ENCODE measurements at regions not wholly inside any gene's neighbourhood (a gene's known extent, or its start where the extent isn't known, plus 50 kb on each side); places are given as distances from the start of the nearest gene placed in this dataset.

DNA sequence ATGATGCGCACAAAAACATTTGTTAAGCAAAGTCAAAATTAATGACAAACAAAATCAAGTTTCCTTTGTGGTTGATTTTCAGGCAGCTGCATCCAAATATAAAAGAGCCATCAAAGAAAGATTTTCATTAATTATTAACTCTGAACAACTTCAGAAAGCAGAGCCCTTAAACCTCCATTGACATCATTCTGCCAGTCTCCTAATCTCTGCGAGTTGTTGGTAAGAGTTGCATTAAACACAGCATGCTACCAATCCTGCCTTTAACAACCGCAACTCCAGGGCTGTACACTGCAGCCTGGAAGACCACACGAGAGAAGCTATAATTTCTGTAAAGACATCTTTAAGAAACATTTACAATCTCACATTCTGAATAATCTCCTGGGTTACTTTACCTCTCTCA is 204.6 kb downstream of the NR2F2 start:
- no peak for TF ChIP-seq EZH2phosphoT487 (IDR thresholded peaks at IDR 0.05; ENCODE audit: borderline replicate concordance, low read length)
- TF ChIP-seq, protein P1, sequence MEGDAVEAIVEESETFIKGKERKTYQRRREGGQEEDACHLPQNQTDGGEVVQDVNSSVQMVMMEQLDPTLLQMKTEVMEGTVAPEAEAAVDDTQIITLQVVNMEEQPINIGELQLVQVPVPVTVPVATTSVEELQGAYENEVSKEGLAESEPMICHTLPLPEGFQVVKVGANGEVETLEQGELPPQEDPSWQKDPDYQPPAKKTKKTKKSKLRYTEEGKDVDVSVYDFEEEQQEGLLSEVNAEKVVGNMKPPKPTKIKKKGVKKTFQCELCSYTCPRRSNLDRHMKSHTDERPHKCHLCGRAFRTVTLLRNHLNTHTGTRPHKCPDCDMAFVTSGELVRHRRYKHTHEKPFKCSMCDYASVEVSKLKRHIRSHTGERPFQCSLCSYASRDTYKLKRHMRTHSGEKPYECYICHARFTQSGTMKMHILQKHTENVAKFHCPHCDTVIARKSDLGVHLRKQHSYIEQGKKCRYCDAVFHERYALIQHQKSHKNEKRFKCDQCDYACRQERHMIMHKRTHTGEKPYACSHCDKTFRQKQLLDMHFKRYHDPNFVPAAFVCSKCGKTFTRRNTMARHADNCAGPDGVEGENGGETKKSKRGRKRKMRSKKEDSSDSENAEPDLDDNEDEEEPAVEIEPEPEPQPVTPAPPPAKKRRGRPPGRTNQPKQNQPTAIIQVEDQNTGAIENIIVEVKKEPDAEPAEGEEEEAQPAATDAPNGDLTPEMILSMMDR (IDR thresholded peaks at IDR 0.05; ENCODE audit: low read depth, low read length, poor library complexity, severe bottlenecking): no peak
